NCI-H146 treated with DMSO at 0.1 percent for 48 hours (cell line): ENCODE measurements at regions not wholly inside any gene's neighbourhood (a gene's known extent, or its start where the extent isn't known, plus 50 kb on each side); places are given as distances from the start of the nearest gene placed in this dataset.
A peak's percentile ranks its signal among the peaks of the same experiment; 100 is the strongest.

Experiments
- DNase-seq: peaks from one replicate; lab custom pipeline; 2025; ENCODE audit not compliant: unreplicated experiment; lab: John Stamatoyannopoulos, UW

GRCh38 chrX:39205467-39205866 is 404.2 kb downstream of the MID1IP1 start:
- DNase-seq = no peak

- no peak for DNase-seq
These were observed 405.3 kb downstream of the MID1IP1 start for GRCh38 chrX:39206399-39207145.

- DNase-seq = no peak
These were observed 410.2 kb downstream of the MID1IP1 start for GRCh38 chrX:39211501-39211900.

GRCh38 chrX:39212456-39212855 is 411.2 kb downstream of the MID1IP1 start:
- DNase-seq = no peak

GRCh38 chrX:39214387-39215126 is 413.3 kb downstream of the MID1IP1 start:
- no peak for DNase-seq

- DNase-seq = no peak
These were observed 419.7 kb downstream of the MID1IP1 start for GRCh38 chrX:39220952-39221351.

GRCh38 chrX:39222346-39223113 is 421.3 kb downstream of the MID1IP1 start:
- no peak for DNase-seq

GRCh38 chrX:39226251-39226650 is 425.0 kb downstream of the MID1IP1 start:
- DNase-seq = no peak

- DNase-seq = no peak
These were observed 426.1 kb downstream of the MID1IP1 start for GRCh38 chrX:39227371-39227770.

- no peak for DNase-seq
These were observed 436.7 kb downstream of the MID1IP1 start for GRCh38 chrX:39238006-39238405.

GRCh38 chrX:39242187-39242586 is 440.9 kb downstream of the MID1IP1 start:
- DNase-seq = peak; percentile 70

GRCh38 chrX:39244147-39244546 is 442.9 kb downstream of the MID1IP1 start:
- no peak for DNase-seq

- no peak for DNase-seq
These were observed 443.8 kb downstream of the MID1IP1 start for GRCh38 chrX:39245024-39245423.

- no peak for DNase-seq
These were observed 446.3 kb downstream of the MID1IP1 start for GRCh38 chrX:39247536-39247935.

- DNase-seq = no peak
These were observed 447.1 kb downstream of the MID1IP1 start for GRCh38 chrX:39248330-39248729.

GRCh38 chrX:39249999-39250398 is 448.7 kb downstream of the MID1IP1 start:
- DNase-seq = no peak

- DNase-seq = no peak
These were observed 450.7 kb downstream of the MID1IP1 start for GRCh38 chrX:39251995-39252394.

GRCh38 chrX:39253551-39253950 is 452.3 kb downstream of the MID1IP1 start:
- no peak for DNase-seq

GRCh38 chrX:39258331-39258730 is 457.1 kb downstream of the MID1IP1 start:
- DNase-seq = peak; percentile 64

GRCh38 chrX:39260965-39261364 is 459.7 kb downstream of the MID1IP1 start:
- no peak for DNase-seq

- peak; percentile 29 for DNase-seq
These were observed 460.3 kb downstream of the MID1IP1 start for GRCh38 chrX:39261446-39262147.
